NOMO-1 treated with DMSO at 0.1 percent for 48 hours (cell line): ENCODE measurements at regions not wholly inside any gene's neighbourhood (a gene's known extent, or its start where the extent isn't known, plus 50 kb on each side); places are given as distances from the start of the nearest gene placed in this dataset.
"Not testable (repeated sequence)": the region's sequence is repeated elsewhere in the genome, so short reads cannot be mapped to it uniquely, and the experiment has no call there.

ENCODE experiments used
- DNase-seq: peaks from one replicate; lab custom pipeline; 2025; ENCODE audit not compliant: unreplicated experiment; lab: John Stamatoyannopoulos, UW

GRCh38 chr13:93007928-93008327 is 218.7 kb upstream of the GPC6 start:
- DNase-seq: no peak

- DNase-seq: no peak
Measured at GRCh38 chr13:93017493-93018112, 209.0 kb upstream of the GPC6 start.

GRCh38 chr13:93023929-93024328 is 202.7 kb upstream of the GPC6 start:
- DNase-seq: no peak

- no peak for DNase-seq
Measured at GRCh38 chr13:93025984-93026383, 200.6 kb upstream of the GPC6 start.

- DNase-seq: no peak
Measured at GRCh38 chr13:93029536-93029935, 197.1 kb upstream of the GPC6 start.

GRCh38 chr13:93036380-93036779 is 190.2 kb upstream of the GPC6 start:
- no peak for DNase-seq

- no peak for DNase-seq
Measured at GRCh38 chr13:93037780-93038179, 188.8 kb upstream of the GPC6 start.

GRCh38 chr13:93038187-93038586 is 188.4 kb upstream of the GPC6 start:
- DNase-seq: no peak

- DNase-seq: no peak
Measured at GRCh38 chr13:93039131-93039530, 187.5 kb upstream of the GPC6 start.

- DNase-seq: not testable (repeated sequence)
Measured at GRCh38 chr13:93041566-93041965, 185.0 kb upstream of the GPC6 start.

- no peak for DNase-seq
Measured at GRCh38 chr13:93045836-93046235, 180.8 kb upstream of the GPC6 start.

- DNase-seq: no peak
Measured at GRCh38 chr13:93055233-93055632, 171.4 kb upstream of the GPC6 start.

- DNase-seq: no peak
Measured at GRCh38 chr13:93058301-93058700, 168.3 kb upstream of the GPC6 start.

GRCh38 chr13:93060144-93060543 is 166.5 kb upstream of the GPC6 start:
- DNase-seq: no peak

GRCh38 chr13:93066187-93066586 is 160.4 kb upstream of the GPC6 start:
- DNase-seq: no peak

- no peak for DNase-seq
Measured at GRCh38 chr13:93079294-93079693, 147.3 kb upstream of the GPC6 start.

- no peak for DNase-seq
Measured at GRCh38 chr13:93080166-93080565, 146.4 kb upstream of the GPC6 start.

- DNase-seq: peak; percentile 5
Measured at GRCh38 chr13:93080587-93080986, 146.0 kb upstream of the GPC6 start.

- DNase-seq: peak; percentile 55
Measured at GRCh38 chr13:93086329-93086728, 140.3 kb upstream of the GPC6 start.

- no peak for DNase-seq
Measured at GRCh38 chr13:93098972-93099371, 127.6 kb upstream of the GPC6 start.

GRCh38 chr13:93101226-93101734 is 125.3 kb upstream of the GPC6 start:
- DNase-seq: no peak

- DNase-seq: no peak
Measured at GRCh38 chr13:93104270-93104669, 122.3 kb upstream of the GPC6 start.

- no peak for DNase-seq
Measured at GRCh38 chr13:93108111-93108601, 118.5 kb upstream of the GPC6 start.
